Fibroblast of pulmonary artery (primary cell): ENCODE measurements at regions not wholly inside any gene's neighbourhood (a gene's known extent, or its start where the extent isn't known, plus 50 kb on each side); places are given as distances from the start of the nearest gene placed in this dataset.

ENCODE experiments used
- DNase-seq: peaks from one replicate; pipeline ENCODE4 v3.0.0-alpha.2; 2010; ENCODE audit warnings: low read depth
- H3K4me3 ChIP-seq: replicated peaks from 2 replicates; pipeline ENCODE4 v1.5.1; 2011; ENCODE audit warnings: low read depth, mild to moderate bottlenecking, control low read depth, low read length, moderate library complexity
- CTCF ChIP-seq: IDR thresholded peaks from 2 replicates; pipeline ENCODE4 v1.5.1; 2011; ENCODE audit warnings: mild to moderate bottlenecking, control low read depth, low read length, inconsistent platforms; ENCODE audit errors: missing control alignments

- TF ChIP-seq CTCF, result no peak
- DNase-seq, result no peak
- no peak overlapping the region for H3K4me3 ChIP-seq
Observed at GRCh38 chr6:140601021-140601808, 1226.8 kb upstream of the CITED2 start.

GRCh38 chr6:140599916-140600315 is 1225.5 kb upstream of the CITED2 start:
- no peak for TF ChIP-seq CTCF
- no peak overlapping the region for H3K4me3 ChIP-seq
- no peak for DNase-seq

GRCh38 chr6:140597181-140597580 is 1222.7 kb upstream of the CITED2 start:
- no peak for TF ChIP-seq CTCF

GRCh38 chr6:140594806-140595128 is 1220.3 kb upstream of the CITED2 start:
- no peak for TF ChIP-seq CTCF
- H3K4me3 ChIP-seq, result no peak overlapping the region
- no peak for DNase-seq

More at GRCh38 chr6:140597181-140597580, 1222.7 kb upstream of the CITED2 start:
- no peak for DNase-seq
- H3K4me3 ChIP-seq, result no peak overlapping the region

- TF ChIP-seq CTCF, result no peak
- no peak overlapping the region for H3K4me3 ChIP-seq
Observed at GRCh38 chr6:140592877-140593276, 1218.4 kb upstream of the CITED2 start.

GRCh38 chr6:140590641-140591040 is 1216.2 kb upstream of the CITED2 start:
- no peak overlapping the region for H3K4me3 ChIP-seq
- no peak for DNase-seq
- TF ChIP-seq CTCF, result no peak

More at GRCh38 chr6:140592877-140593276, 1218.4 kb upstream of the CITED2 start:
- DNase-seq, result no peak
